DOHH2 (cell line): ENCODE measurements at regions not wholly inside any gene's neighbourhood (a gene's known extent, or its start where the extent isn't known, plus 50 kb on each side); places are given as distances from the start of the nearest gene placed in this dataset.

ENCODE experiments used
- CTCF ChIP-seq: fragments of 200-600 bp; sonication (generic); IDR thresholded peaks from one replicate; pipeline ENCODE4 v1.5.1; 2014; ENCODE audit warnings: antibody characterized with exemption, mild to moderate bottlenecking, low read depth, low read length; ENCODE audit not compliant: poor library complexity, severe bottlenecking
- EZH2phosphoT487 ChIP-seq: fragments of 200-600 bp; sonication (generic); IDR thresholded peaks from 2 replicates; pipeline ENCODE4 v1.6.1; 2017; ENCODE audit warnings: borderline replicate concordance, mild to moderate bottlenecking, antibody characterized with exemption, low read length, moderate library complexity, mixed read lengths

GRCh38 chr3:88744896-88745295 lies 362.5 kb upstream of the EPHA3 start:
- TF ChIP-seq CTCF = no peak
- TF ChIP-seq EZH2phosphoT487 = no peak
